GM23338 (cell line): ENCODE measurements at regions not wholly inside any gene's neighbourhood (a gene's known extent, or its start where the extent isn't known, plus 50 kb on each side); places are given as distances from the start of the nearest gene placed in this dataset.

ENCODE experiments used
- ATAC-seq: fragments of 200-7000 bp; cut with Tn5 transposase; 3 replicates; pipeline ENCODE4 v1.9.1; 2020
- DNase-seq: peaks from one replicate; pipeline ENCODE4 v3.0.0-alpha.2; 2015; ENCODE audit warnings: low spot score
- H2AFZ ChIP-seq: fragments of 200-600 bp; sonication (generic); 2 replicates; pipeline ENCODE4 v1.8.0; 2016; ENCODE audit warnings: antibody characterized with exemption, mild to moderate bottlenecking, moderate library complexity
- H3F3A ChIP-seq: fragments of 200-600 bp; sonication (generic); replicated peaks from 2 replicates; pipeline ENCODE4 v1.8.0; 2017; ENCODE audit warnings: antibody characterized with exemption, mixed run types, low read depth
- H3K27ac ChIP-seq: fragments of 200-600 bp; sonication (generic); 2 replicates; pipeline ENCODE4 v1.6.1; 2016; ENCODE audit warnings: low read depth
- H3K27me3 ChIP-seq: fragments of 200-600 bp; sonication (generic); 2 replicates; pipeline ENCODE4 v1.8.0; 2016; ENCODE audit warnings: mild to moderate bottlenecking, mixed run types, moderate library complexity; ENCODE audit not compliant: insufficient read depth
- H3K36me3 ChIP-seq: fragments of 200-600 bp; sonication (generic); 2 replicates; pipeline ENCODE4 v1.8.0; 2016; ENCODE audit warnings: mild to moderate bottlenecking; ENCODE audit not compliant: insufficient read depth
- H3K4me1 ChIP-seq: fragments of 200-600 bp; sonication (generic); 2 replicates; pipeline ENCODE4 v1.8.0; 2016; ENCODE audit warnings: mild to moderate bottlenecking, moderate library complexity; ENCODE audit not compliant: insufficient read depth
- H3K4me2 ChIP-seq: fragments of 200-600 bp; sonication (generic); 2 replicates; pipeline ENCODE4 v1.7.1; 2017; ENCODE audit warnings: mixed run types
- H3K4me3 ChIP-seq: fragments of 200-600 bp; sonication (generic); 2 replicates; pipeline ENCODE4 v1.6.1; 2016; ENCODE audit warnings: mixed run types
- H3K79me2 ChIP-seq: fragments of 200-600 bp; sonication (generic); replicated peaks from 2 replicates; pipeline ENCODE4 v1.8.0; 2017; ENCODE audit warnings: mild to moderate bottlenecking; ENCODE audit not compliant: insufficient read depth
- H3K9me2 ChIP-seq: fragments of 200-600 bp; sonication (generic); 2 replicates; pipeline ENCODE4 v1.8.0; 2017; ENCODE audit not compliant: insufficient read depth
- H4K20me1 ChIP-seq: fragments of 200-600 bp; sonication (generic); replicated peaks from 2 replicates; pipeline ENCODE4 v1.8.0; 2017; ENCODE audit warnings: mild to moderate bottlenecking; ENCODE audit not compliant: insufficient read depth
- H3K27ac Mint-ChIP-seq: 2 replicates; pipeline ENCODE4 v1.8.0; 2020; ENCODE audit warnings: inconsistent platforms, mild to moderate bottlenecking, moderate library complexity, mixed read lengths
- H3K27me3 Mint-ChIP-seq: 3 replicates; pipeline ENCODE4 v1.8.0; 2022; ENCODE audit warnings: low read depth, mild to moderate bottlenecking, moderate library complexity, mixed read lengths, inconsistent platforms; ENCODE audit not compliant: insufficient read depth, poor library complexity
- H3K36me3 Mint-ChIP-seq: 3 replicates; pipeline ENCODE4 v1.8.0; 2021; ENCODE audit warnings: low read depth, mild to moderate bottlenecking, inconsistent platforms, moderate library complexity, mixed read lengths
- H3K4me1 Mint-ChIP-seq: 3 replicates; pipeline ENCODE4 v1.8.0; 2020; ENCODE audit warnings: mild to moderate bottlenecking, inconsistent platforms, mixed read lengths
- H3K4me3 Mint-ChIP-seq: 3 replicates; pipeline ENCODE4 v1.8.0; 2021; ENCODE audit warnings: moderate library complexity, mild to moderate bottlenecking, inconsistent platforms, mixed read lengths
- H3K9me3 Mint-ChIP-seq: 3 replicates; pipeline ENCODE4 v1.8.0; 2020; ENCODE audit warnings: moderate library complexity, mild to moderate bottlenecking, inconsistent platforms, mixed read lengths
- CREB1 ChIP-seq: fragments of 250-450 bp; sonication (Bioruptor Pico); IDR thresholded peaks from 2 replicates; pipeline ENCODE4 v1.5.0; 2020; ENCODE audit warnings: low read depth, mild to moderate bottlenecking, moderate library complexity
- EZH2 ChIP-seq: fragments of 200-600 bp; sonication (generic); IDR thresholded peaks from one replicate; pipeline ENCODE4 v1.8.0; 2017; ENCODE audit warnings: antibody characterized with exemption, mild to moderate bottlenecking, low read depth; ENCODE audit not compliant: unreplicated experiment
- EZH2phosphoT487 ChIP-seq: fragments of 200-600 bp; sonication (generic); IDR thresholded peaks from one replicate; pipeline ENCODE4 v1.8.1; 2018; ENCODE audit warnings: antibody characterized with exemption; ENCODE audit not compliant: unreplicated experiment
- JUNB ChIP-seq: IDR thresholded peaks from one replicate; pipeline ENCODE4 v1.6.1; 2016; ENCODE audit warnings: antibody characterized with exemption; ENCODE audit not compliant: unreplicated experiment
- NANOG ChIP-seq: IDR thresholded peaks from 2 replicates; pipeline ENCODE4 v1.6.1; 2016; ENCODE audit warnings: antibody characterized with exemption, borderline replicate concordance
- POLR2AphosphoS5 ChIP-seq: IDR thresholded peaks from 2 replicates; pipeline ENCODE4 v1.6.1; 2016; ENCODE audit warnings: antibody characterized with exemption, low read depth
- STAT1 ChIP-seq: IDR thresholded peaks from one replicate; pipeline ENCODE4 v1.6.1; 2016; ENCODE audit warnings: antibody characterized with exemption; ENCODE audit not compliant: unreplicated experiment
- ZNF114 ChIP-seq: fragments of 250-450 bp; sonication (Bioruptor Pico); IDR thresholded peaks from 2 replicates; pipeline ENCODE4 v1.5.0; 2020; ENCODE audit warnings: mild to moderate bottlenecking, moderate library complexity
- ZNF331 ChIP-seq: fragments of 250-450 bp; sonication (Bioruptor Pico); IDR thresholded peaks from 2 replicates; pipeline ENCODE4 v1.5.0; 2020; ENCODE audit warnings: low read depth, mild to moderate bottlenecking, moderate library complexity
- TF ChIP-seq, protein P1 (sequence below): IDR thresholded peaks from 2 replicates; pipeline ENCODE4 v1.6.1; 2016; ENCODE audit warnings: antibody characterized with exemption
- TF ChIP-seq, protein P2 (sequence below): IDR thresholded peaks from one replicate; pipeline ENCODE4 v1.6.1; 2018; ENCODE audit warnings: antibody characterized with exemption; ENCODE audit not compliant: unreplicated experiment

DNA sequence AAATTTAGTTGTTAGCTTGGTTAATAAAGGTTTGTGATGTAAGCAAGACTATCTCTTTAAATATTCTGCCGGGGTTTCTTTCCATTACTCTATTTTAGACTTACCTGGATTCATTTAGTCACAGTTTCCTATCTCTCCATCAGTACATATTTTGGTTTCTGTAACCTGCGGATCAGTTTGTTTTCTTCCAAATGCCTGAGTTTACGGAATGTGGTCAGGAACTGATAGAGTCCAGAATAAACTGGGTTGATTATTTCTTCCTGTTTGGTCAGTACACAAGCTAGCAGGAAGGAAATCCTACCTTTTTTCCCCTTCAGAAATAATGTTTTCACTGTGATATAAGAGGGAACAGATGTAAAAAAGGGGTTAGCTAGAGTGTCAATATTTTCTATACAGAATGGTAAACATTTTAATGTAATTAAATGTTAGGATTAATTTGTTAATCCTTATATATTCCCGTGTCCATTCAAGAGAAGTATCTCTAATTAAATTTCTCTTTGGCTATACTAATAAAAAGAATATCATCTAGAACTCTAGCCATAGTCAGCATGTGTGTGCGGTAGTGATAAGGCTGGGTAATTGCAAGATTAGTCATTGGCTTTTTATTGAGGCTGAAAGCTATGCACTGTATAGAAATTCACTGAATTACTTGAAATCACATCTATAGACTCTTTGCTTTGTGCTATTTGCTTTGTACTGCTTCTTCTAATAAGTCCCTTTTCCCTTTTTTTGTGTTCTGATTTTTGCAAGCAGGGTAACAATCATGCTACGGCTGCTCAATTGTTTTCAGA lies 144.7 kb upstream of the ADGRL4 start:
- Histone ChIP-seq H3K4me2 (no peak overlapping the region), H3F3A (no peaks in the 10 kb centered on the region), H3K9me2 (no peaks in the 10 kb centered on the region; the same call in 1 of the 2 replicates), H3K4me1 (no peaks in the 10 kb centered on the region), H3K79me2 (no peaks in the 10 kb centered on the region), H4K20me1 (no peaks in the 10 kb centered on the region), H3K4me3 (no peak overlapping the region), H3K27ac (no peak overlapping the region), H2AFZ (no peak overlapping the region), H3K36me3 (no peaks in the 10 kb centered on the region), H3K27me3 (no peaks in the 10 kb centered on the region)
- H3K4me1 Mint-ChIP-seq, result peaks cover 2% of the 10 kb centered on the region; the same call in 2 of the 3 replicates
- H3K27ac Mint-ChIP-seq, result no peak overlapping the region
- H3K27me3 Mint-ChIP-seq, result peaks cover 2% of the 10 kb centered on the region
- peaks cover 3% of the 10 kb centered on the region; the same call in 2 of the 3 replicates for H3K9me3 Mint-ChIP-seq
- TF ChIP-seq EZH2 (no peak), ZNF331 (CRISPR knock-in tag) (no peak), STAT1 (no peak)
- TF ChIP-seq, protein P1, sequence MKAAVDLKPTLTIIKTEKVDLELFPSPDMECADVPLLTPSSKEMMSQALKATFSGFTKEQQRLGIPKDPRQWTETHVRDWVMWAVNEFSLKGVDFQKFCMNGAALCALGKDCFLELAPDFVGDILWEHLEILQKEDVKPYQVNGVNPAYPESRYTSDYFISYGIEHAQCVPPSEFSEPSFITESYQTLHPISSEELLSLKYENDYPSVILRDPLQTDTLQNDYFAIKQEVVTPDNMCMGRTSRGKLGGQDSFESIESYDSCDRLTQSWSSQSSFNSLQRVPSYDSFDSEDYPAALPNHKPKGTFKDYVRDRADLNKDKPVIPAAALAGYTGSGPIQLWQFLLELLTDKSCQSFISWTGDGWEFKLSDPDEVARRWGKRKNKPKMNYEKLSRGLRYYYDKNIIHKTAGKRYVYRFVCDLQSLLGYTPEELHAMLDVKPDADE, result no peak
- ATAC-seq (no peak), DNase-seq (no peak)
- no peak overlapping the region for H3K4me3 Mint-ChIP-seq
- no peaks in the 10 kb centered on the region; the same call in 2 of the 3 replicates for H3K36me3 Mint-ChIP-seq

DNA sequence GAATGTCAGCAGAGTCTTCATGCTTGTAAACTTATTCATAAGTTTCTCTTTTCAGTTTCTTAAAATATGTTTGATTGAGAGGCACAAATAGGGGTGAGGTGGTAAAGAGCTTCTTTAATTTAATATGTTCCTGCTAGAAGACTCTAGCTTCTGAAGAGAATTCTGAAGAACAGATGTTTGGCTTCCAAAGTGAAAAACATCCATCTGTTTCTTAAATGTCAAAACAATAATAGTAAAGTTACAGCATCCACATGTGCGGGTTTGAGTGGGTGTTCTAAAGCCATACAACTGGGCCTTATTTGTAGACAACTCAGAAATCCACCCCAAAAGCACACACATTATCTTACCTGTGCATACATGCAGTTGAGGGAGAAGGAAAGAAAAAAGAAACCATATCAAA lies 144.0 kb upstream of the ADGRL4 start:
- H2AFZ ChIP-seq, result no peak overlapping the region; the same call in 1 of the 2 replicates
- DNase-seq, result no peak
- no peaks in the 10 kb centered on the region for H3F3A ChIP-seq
- ATAC-seq, result no peak
- H3K79me2 ChIP-seq, result no peaks in the 10 kb centered on the region
- no peaks in the 10 kb centered on the region; the same call in 1 of the 2 replicates for H3K9me2 ChIP-seq
- no peak overlapping the region for H3K4me2 ChIP-seq
- H3K4me1 Mint-ChIP-seq, result peaks cover 2% of the 10 kb centered on the region; the same call in 2 of the 3 replicates
- H3K27ac Mint-ChIP-seq, result no peak overlapping the region
- peaks cover 2% of the 10 kb centered on the region for H3K27me3 Mint-ChIP-seq
- H3K9me3 Mint-ChIP-seq, result peaks cover 3% of the 10 kb centered on the region; the same call in 2 of the 3 replicates
- no peak overlapping the region for H3K27ac ChIP-seq
- H3K4me3 Mint-ChIP-seq, result no peak overlapping the region
- H3K27me3 ChIP-seq, result no peaks in the 10 kb centered on the region
- H3K36me3 ChIP-seq, result no peaks in the 10 kb centered on the region
- no peaks in the 10 kb centered on the region; the same call in 2 of the 3 replicates for H3K36me3 Mint-ChIP-seq
- no peaks in the 10 kb centered on the region for H4K20me1 ChIP-seq
- H3K4me1 ChIP-seq, result no peaks in the 10 kb centered on the region
- no peak overlapping the region for H3K4me3 ChIP-seq
- no peak for TF ChIP-seq JUNB
- TF ChIP-seq ZNF331 (CRISPR knock-in tag), result no peak
- TF ChIP-seq POLR2AphosphoS5, result no peak
- no peak for TF ChIP-seq CREB1 (CRISPR knock-in tag)
- TF ChIP-seq EZH2phosphoT487, result no peak
- TF ChIP-seq NANOG, result no peak
- no peak for TF ChIP-seq STAT1
- TF ChIP-seq EZH2, result no peak
- TF ChIP-seq, protein P2, sequence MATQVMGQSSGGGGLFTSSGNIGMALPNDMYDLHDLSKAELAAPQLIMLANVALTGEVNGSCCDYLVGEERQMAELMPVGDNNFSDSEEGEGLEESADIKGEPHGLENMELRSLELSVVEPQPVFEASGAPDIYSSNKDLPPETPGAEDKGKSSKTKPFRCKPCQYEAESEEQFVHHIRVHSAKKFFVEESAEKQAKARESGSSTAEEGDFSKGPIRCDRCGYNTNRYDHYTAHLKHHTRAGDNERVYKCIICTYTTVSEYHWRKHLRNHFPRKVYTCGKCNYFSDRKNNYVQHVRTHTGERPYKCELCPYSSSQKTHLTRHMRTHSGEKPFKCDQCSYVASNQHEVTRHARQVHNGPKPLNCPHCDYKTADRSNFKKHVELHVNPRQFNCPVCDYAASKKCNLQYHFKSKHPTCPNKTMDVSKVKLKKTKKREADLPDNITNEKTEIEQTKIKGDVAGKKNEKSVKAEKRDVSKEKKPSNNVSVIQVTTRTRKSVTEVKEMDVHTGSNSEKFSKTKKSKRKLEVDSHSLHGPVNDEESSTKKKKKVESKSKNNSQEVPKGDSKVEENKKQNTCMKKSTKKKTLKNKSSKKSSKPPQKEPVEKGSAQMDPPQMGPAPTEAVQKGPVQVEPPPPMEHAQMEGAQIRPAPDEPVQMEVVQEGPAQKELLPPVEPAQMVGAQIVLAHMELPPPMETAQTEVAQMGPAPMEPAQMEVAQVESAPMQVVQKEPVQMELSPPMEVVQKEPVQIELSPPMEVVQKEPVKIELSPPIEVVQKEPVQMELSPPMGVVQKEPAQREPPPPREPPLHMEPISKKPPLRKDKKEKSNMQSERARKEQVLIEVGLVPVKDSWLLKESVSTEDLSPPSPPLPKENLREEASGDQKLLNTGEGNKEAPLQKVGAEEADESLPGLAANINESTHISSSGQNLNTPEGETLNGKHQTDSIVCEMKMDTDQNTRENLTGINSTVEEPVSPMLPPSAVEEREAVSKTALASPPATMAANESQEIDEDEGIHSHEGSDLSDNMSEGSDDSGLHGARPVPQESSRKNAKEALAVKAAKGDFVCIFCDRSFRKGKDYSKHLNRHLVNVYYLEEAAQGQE, result no peak
- no peak for TF ChIP-seq ZNF114 (CRISPR knock-in tag)
